HepG2 (cell line): ENCODE measurements at regions not wholly inside any gene's neighbourhood (a gene's known extent, or its start where the extent isn't known, plus 50 kb on each side); places are given as distances from the start of the nearest gene placed in this dataset.
"Not testable (repeated sequence)": the region's sequence is repeated elsewhere in the genome, so short reads cannot be mapped to it uniquely, and the experiment has no call there.

ENCODE experiments used
- ATAC-seq: fragments of 200-7000 bp; cut with Tn5 transposase; 3 replicates; pipeline ENCODE4 v1.9.1; 2020; ENCODE audit warnings: mild to moderate bottlenecking, moderate library complexity
- BruUV-seq: library from RNA; stranded (reverse); fragments of 400-500 nt; replicated peaks from 2 replicates; lab custom pipeline; 2021; lab: Mats Ljungman, UMichigan
- CTCF ChIA-PET: fragments of 300-600 bp; formaldehyde crosslinking; extraction: SDS; loops from one replicate; lab custom pipeline; 2021; ENCODE audit warnings: low total read pairs, inconsistent platforms, low intra/inter-chr PET ratio; lab: Yijun Ruan, JAX
- POLR2A ChIA-PET: fragments of 350-600 bp; sonication (Branson Sonifier 250); formaldehyde crosslinking; loops from one replicate; lab custom pipeline; 2020; ENCODE audit warnings: antibody characterized with exemption, inconsistent platforms; lab: Yijun Ruan, JAX
- DNase-seq: peaks from one replicate; pipeline ENCODE4 v3.0.0-alpha.2; 2015; ENCODE audit warnings: low spot score
- FAIRE-seq: peaks from 3 replicates; lab custom pipeline; 2011; peaks lifted over from hg19 to GRCh38; lab: Jason Lieb, UNC
- H2AFZ ChIP-seq: one replicate; pipeline ENCODE4 v1.6.1; 2011; ENCODE audit warnings: low read length, inconsistent platforms
- H3K27ac ChIP-seq: fragments of 300-600 bp; 3 replicates; pipeline ENCODE4 v1.8.0; 2011; ENCODE audit warnings: mixed run types, mild to moderate bottlenecking, mixed read lengths, low read length, inconsistent platforms; ENCODE audit not compliant: insufficient read depth; ENCODE audit errors: extremely low read length
- H3K27me3 ChIP-seq, 2 experiments: fragments of 200-600 bp in 1 of 2; 2 replicates in 1 of 2; 3 replicates in 1 of 2; pipeline versions ENCODE4 v1.6.0 to v1.8.0; 2011; ENCODE audit warnings: low read length in 2 of 2, mild to moderate bottlenecking in 2 of 2, moderate library complexity in 2 of 2, inconsistent platforms in 1 of 2; ENCODE audit not compliant: insufficient read depth in 2 of 2, control insufficient read depth in 1 of 2
- H3K36me3 ChIP-seq, 2 experiments: fragments of 200-600 bp in 1 of 2; replicated peaks in 1 of 2; 2 replicates in 1 of 2; 3 replicates in 1 of 2; pipeline versions ENCODE4 v1.5.1 to v1.8.0; 2011; ENCODE audit warnings: low read length in 2 of 2, inconsistent platforms in 1 of 2; ENCODE audit not compliant: insufficient read depth in 2 of 2, control insufficient read depth in 1 of 2
- H3K4me1 ChIP-seq: 2 replicates; pipeline ENCODE4 v1.5.1; 2012; ENCODE audit warnings: low read length, inconsistent platforms; ENCODE audit not compliant: insufficient read depth
- H3K4me2 ChIP-seq: 2 replicates; pipeline ENCODE4 v1.6.0; 2011; ENCODE audit warnings: low read depth, low read length, inconsistent platforms
- H3K4me3 ChIP-seq, 3 experiments: fragments of 200-600 bp in 1 of 3; sonication (generic), shearing (Covaris generic) in 1 of 3; replicated peaks in 1 of 3; 2 replicates each; pipeline ENCODE4 v1.5.1; 2011 to 2016; ENCODE audit warnings: low read length in 3 of 3, inconsistent platforms in 2 of 3, low read depth in 2 of 3, mild to moderate bottlenecking in 2 of 3, control low read depth in 1 of 3, mixed read lengths in 1 of 3; ENCODE audit not compliant: insufficient read depth in 1 of 3
- H3K79me2 ChIP-seq: one replicate; pipeline ENCODE4 v1.6.1; 2011; ENCODE audit warnings: low read length, inconsistent platforms; ENCODE audit not compliant: insufficient read depth
- H3K9ac ChIP-seq: 2 replicates; pipeline ENCODE4 v1.6.0; 2011; ENCODE audit warnings: mild to moderate bottlenecking, low read depth, low read length, inconsistent platforms; ENCODE audit not compliant: insufficient read depth
- H3K9me3 ChIP-seq: 2 replicates; pipeline ENCODE4 v1.5.1; 2012; ENCODE audit warnings: mild to moderate bottlenecking, low read length
- H4K20me1 ChIP-seq: 2 replicates; pipeline ENCODE4 v1.6.0; 2011; ENCODE audit warnings: inconsistent platforms, mild to moderate bottlenecking, low read length, moderate library complexity; ENCODE audit not compliant: insufficient read depth
- BCL3 ChIP-seq: sonication (generic); formaldehyde crosslinking; IDR thresholded peaks from 2 replicates; pipeline ENCODE4 v1.5.1; 2020; ENCODE audit warnings: mild to moderate bottlenecking, missing genetic modification reagents, moderate library complexity
- CSRNP2 ChIP-seq: sonication (generic); formaldehyde crosslinking; conservative IDR thresholded peaks from 2 replicates; pipeline ENCODE4 v1.8.0; 2022; ENCODE audit warnings: low read depth, missing genetic modification reagents
- HDAC6 ChIP-seq: fragments of 200-600 bp; sonication (generic); IDR thresholded peaks from 2 replicates; pipeline ENCODE4 v1.7.0; 2017; ENCODE audit warnings: mild to moderate bottlenecking, antibody characterized with exemption, low read length, low read depth
- ZMAT3 ChIP-seq: sonication (generic); formaldehyde crosslinking; conservative IDR thresholded peaks from 2 replicates; pipeline ENCODE4 v1.7.0; 2021; ENCODE audit warnings: missing genetic modification reagents
- ZNF574 ChIP-seq: sonication (generic); formaldehyde crosslinking; IDR thresholded peaks from 2 replicates; pipeline ENCODE4 v1.4.0; 2020; ENCODE audit warnings: missing genetic modification reagents
- ZNF614 ChIP-seq: IDR thresholded peaks from 2 replicates; pipeline ENCODE4 v1.6.1; 2018; ENCODE audit warnings: missing biosample characterization, missing genetic modification reagents, inconsistent platforms, borderline replicate concordance
- WGBS: methylation state at CpG from one replicate; pipeline ENCODE4 v1.1.6; 2017; ENCODE audit warnings: low lambda C conversion rate; 5-methylcytosine and 5-hydroxymethylcytosine counted together
- in situ Hi-C: cut with HindIII; loops from 2 replicates; pipeline ENCODE4 v1.10.0; 2017; ENCODE audit warnings: low pct_unique_long_range_greater_than_20kb; ENCODE audit not compliant: extremely low pct_ligation_motif_present
- intact Hi-C: fragments of 100-400 bp; cut with micrococcal nuclease; formaldehyde crosslinking; loops from one replicate; pipeline ENCODE4 v1.10.0; 2022; ENCODE audit not compliant: unreplicated experiment

- TF ChIP-seq ZNF574 (CRISPR knock-in tag): no peak
- no peak for TF ChIP-seq ZNF614 (CRISPR knock-in tag)
- TF ChIP-seq BCL3: no peak
- no peak for TF ChIP-seq HDAC6
- no peak for TF ChIP-seq ZMAT3 (CRISPR knock-in tag)
- TF ChIP-seq CSRNP2 (CRISPR knock-in tag): no peak
Measured at GRCh38 chr5:53411388-53411787, 69.0 kb upstream of the FST start (continued).

DNA sequence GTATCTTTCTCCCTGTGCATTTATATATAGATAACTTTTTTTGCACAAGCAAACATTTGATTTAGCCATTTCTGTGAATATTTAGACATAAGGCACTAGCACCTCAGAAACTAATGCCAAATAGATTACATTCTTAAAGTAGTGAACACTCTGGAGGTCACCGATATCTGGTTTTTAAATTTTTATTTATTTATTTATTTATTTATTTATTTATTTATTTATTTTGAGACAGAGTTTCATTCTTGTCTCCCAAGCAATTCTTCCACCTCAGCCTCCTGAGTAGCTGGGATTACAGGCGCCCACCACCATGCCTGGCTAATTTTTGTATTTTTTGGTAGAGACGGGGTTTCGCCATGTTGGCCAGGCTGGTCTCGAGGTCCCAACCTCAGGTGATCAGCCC is 67.9 kb upstream of the FST start:
- H2AFZ ChIP-seq, H3K4me3 ChIP-seq, H3K36me3 ChIP-seq, H3K9me3 ChIP-seq, POLR2A ChIA-PET, H4K20me1 ChIP-seq, CTCF ChIA-PET, H3K4me2 ChIP-seq, BruUV-seq, H3K79me2 ChIP-seq, intact Hi-C loops, in situ Hi-C loops, H3K27ac ChIP-seq, H3K27me3 ChIP-seq, H3K9ac ChIP-seq, DNase-seq, FAIRE-seq, H3K4me1 ChIP-seq, ATAC-seq: not testable (repeated sequence)
- 59% methylated on average over 5 of the region's 5 CpGs for WGBS
